GM19455 (cell line): ENCODE measurements at regions not wholly inside any gene's neighbourhood (a gene's known extent, or its start where the extent isn't known, plus 50 kb on each side); places are given as distances from the start of the nearest gene placed in this dataset.
A peak's percentile ranks its signal among the peaks of the same experiment; 100 is the strongest.
"Not testable (repeated sequence)": the region's sequence is repeated elsewhere in the genome, so short reads cannot be mapped to it uniquely, and the experiment has no call there.

Source experiments
- ATAC-seq: cut with Tn5 transposase; IDR thresholded peaks from one replicate; pipeline ENCODE4 v1.9.1; 2021; ENCODE audit not compliant: unreplicated experiment

DNA sequence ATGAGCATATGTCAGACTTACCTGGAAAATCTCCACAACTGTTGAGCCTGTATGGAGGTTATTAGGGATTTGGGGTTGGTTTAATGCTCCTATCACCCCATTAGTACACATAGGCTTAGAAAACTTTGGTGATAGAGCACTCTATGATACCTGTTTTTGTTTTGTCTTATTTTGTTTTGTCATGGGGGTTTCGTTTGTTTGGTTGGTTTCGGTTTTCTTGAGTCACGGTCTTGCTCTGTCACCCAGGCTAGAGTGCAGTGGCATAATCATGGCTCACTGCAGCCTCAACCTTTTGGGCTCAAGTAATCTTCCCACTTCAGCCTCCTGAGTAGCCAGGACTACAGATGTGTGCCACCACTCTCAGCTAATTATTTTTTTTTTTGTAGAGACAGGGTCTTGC is 70.0 kb downstream of the MZT1 start:
- peak; percentile 57 for ATAC-seq

DNA sequence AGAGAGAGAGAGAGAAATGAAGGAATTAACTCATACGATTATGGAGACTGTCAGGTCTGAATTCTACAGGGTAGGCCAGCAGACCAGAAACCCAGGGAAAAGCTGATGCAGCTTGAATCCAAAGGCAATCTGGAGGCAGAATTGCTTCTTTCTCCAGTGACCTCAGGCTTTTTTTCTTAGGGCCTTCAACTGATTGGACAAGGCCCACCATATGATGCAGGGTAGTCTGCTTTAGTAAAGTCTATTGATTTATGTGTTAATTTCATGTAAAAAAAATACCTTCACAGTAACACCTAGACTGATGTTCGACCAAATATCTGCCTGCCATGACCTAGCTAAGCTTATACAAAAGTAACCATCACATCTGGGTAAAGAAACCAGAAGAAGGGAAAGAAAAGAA is 71.1 kb downstream of the MZT1 start:
- ATAC-seq, result no peak

DNA sequence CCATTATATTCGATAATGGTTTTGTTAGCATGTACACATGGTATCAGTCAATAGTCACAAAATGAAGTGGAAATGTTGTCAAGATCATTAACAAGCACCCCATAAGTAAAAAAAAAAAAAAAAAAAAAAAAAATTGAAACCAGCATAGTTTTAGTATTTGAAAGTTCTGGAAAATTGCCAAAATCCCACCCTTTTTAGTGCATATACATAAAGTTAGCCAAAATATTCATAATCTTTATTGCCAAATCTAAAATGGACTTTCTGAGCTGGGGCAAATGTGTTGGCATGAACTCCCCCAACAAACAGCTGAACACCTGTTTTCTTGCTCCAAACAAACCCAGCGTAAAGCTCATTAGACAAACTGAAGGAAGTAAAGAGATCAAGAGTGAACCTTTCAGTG is 73.9 kb downstream of the MZT1 start:
- no peak for ATAC-seq

DNA sequence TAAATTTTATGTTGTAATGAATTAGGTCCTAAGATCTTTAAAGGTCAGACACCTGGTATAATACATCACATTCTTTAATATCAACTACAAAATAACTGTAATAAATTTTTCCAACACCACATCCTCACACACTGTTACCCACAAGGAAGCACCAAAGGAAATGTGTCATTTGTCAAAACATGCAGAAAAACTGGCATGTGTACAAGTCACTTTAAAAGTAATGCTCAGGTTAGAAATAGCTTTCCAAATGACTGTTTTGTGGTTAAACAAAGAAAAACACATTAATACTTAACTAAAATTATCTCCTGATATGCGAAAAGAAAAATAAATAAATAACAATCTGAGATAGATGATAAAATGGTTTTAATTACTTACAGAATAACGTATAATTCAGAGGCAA is 74.7 kb downstream of the MZT1 start:
- no peak for ATAC-seq

DNA sequence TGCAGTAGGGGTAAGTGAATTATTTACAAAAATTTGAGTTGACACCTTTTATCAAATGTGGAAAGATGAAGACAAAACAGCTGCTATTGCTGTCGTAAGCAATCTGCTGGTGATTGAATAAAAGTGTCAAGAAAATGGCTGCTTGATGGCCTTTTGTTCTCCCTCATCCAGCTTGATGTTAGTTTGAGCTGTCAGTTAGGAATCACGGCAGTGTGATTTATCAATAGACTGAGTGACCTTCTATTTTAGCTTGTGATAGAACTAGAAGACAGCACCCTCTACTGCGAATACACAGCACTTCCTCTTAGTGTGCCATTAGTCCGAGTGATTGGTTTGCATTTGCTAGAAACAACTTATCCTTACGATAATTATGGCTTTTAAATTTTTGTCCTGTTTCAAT is 76.3 kb downstream of the MZT1 start:
- ATAC-seq, result no peak

DNA sequence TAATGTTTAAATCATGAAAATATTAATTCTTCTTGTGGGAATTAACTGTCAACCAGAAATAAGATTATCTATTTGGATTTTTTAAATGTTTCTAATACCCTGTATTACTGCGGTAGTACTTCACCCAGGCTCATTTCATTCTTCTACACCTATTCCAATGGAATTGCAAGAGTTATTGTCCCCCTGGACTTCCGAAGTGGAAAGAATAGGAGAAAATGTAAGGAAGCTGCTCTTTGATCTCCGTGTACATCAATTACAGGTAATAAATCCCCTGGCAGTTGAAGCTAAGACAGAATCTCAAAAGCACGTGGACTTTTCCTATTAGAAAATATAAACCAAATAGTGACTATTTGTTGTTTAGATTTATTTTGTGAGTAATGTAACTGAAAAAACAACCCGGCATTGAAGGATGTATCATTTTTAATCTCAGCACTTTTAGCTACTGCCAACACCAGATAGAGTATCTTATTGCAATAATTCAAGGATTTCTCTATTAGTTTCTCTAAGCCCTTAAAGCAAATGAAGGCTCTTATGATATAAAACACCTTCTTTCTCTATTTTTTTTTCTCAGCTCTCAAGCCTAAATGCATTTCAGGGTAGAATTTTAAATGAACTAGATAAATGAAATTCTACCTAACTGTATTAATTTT is 77.3 kb downstream of the MZT1 start:
- ATAC-seq, result no peak

DNA sequence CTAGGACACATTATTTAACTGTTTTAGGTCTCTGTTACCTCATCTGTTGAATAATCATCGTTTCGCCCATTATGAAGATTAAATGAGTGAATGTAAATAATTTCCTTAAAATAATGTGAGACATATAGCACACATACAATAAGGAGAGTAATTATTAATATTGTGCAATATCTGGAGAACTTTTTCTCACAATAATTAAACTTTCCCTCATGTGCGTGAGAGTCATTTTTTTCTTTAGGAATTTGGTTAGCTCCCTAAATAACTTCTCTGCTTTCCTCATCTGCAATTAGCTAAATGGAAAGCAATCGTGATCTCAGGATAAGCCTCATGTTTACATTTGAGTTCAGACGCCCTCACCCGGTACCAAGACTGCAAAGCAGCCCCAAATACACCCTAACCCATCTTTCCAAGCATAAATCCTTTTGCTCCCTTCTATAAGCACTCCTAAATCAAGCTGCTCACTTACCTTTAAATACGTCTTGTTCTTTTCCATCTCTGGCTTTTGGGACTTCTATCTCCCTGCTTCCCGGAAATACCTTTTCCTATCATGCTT is 78.8 kb downstream of the MZT1 start:
- ATAC-seq, result no peak

DNA sequence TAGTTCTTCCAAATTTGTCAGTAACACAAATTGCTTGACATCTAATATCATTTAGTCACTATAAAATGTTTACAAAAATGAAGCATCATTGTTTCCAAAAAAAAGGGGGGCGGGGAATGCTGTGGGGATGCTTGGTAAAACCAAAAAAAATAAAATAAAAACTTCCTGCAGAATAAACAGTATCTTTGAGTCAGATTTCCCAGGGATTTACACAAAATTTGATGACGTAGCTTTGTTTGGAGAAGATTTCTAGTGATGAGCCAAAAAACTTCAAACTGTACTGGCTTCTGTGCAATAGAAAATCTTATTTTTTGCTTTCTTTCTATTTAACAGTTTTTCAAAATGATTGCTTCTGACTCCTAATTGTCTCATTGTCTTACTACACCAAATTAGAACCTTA is 80.0 kb downstream of the MZT1 start:
- no peak for ATAC-seq

DNA sequence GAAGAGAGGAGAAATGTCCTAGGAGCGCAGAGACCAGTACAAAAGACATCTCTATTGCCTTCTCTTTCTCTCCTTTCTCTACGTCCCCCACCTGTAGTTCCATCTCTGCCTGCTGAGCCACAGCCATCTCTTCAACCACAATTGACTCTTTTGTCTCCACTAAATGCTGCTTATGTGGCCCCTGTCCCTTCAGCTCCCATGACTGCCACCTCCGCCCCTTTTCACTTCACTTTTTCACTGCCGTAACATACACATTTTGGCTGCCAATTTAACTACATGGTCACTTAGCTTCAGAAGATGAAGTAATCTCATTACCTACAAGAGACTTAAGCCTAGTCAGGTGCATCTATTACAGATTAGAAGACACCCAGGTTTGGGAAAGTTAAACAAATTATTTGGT is 81.9 kb downstream of the MZT1 start:
- no peak for ATAC-seq

DNA sequence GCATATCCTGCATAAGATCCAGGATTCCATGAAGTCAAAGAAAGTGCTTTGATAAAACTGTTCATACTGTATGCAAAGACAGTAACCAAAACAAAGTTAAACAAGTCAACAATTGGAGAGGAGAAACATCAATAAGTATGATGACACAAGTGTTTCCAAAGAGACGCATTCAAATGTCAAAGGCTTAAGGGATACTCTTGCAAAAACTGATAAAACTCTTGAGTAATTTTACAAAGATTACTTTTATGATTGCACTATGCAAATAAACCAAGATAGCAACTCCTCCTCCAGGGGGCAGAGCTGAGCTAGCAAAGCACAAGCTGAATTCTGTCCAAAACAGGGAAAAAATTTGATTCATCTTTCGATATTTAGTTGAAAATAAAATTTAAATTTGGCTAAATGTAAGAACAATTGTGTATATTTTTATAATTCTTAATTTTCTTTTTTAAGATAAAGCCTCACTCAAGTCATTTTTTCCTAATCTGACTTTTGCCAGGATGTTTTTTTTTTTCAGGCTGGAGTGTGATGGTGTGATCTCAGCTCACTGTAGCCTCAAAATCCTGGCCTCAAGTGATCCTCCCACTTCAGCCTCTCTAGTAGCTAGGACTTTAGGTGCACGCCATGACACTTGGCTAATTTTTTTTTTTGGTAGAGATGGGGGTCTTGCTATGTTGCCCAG is 84.0 kb downstream of the MZT1 start:
- ATAC-seq, result no peak

DNA sequence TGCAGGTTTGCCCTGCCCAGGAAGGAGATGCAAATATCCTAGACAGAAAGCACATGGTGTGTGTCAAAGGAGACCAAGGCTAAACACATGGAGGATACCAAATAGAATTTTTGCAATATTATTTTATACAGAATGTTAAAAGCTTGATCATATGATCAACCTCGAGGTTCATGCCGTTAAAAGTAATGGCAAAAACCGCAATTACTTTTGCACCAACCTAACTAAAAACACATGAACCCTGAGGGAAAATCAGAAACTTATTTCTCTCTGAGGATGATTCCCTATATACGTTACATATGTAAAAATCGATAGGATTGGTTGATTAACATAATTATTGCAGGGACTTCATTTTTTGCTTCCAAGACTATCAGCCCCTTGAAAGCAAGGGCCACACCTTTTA is 88.1 kb downstream of the MZT1 start:
- no peak for ATAC-seq

DNA sequence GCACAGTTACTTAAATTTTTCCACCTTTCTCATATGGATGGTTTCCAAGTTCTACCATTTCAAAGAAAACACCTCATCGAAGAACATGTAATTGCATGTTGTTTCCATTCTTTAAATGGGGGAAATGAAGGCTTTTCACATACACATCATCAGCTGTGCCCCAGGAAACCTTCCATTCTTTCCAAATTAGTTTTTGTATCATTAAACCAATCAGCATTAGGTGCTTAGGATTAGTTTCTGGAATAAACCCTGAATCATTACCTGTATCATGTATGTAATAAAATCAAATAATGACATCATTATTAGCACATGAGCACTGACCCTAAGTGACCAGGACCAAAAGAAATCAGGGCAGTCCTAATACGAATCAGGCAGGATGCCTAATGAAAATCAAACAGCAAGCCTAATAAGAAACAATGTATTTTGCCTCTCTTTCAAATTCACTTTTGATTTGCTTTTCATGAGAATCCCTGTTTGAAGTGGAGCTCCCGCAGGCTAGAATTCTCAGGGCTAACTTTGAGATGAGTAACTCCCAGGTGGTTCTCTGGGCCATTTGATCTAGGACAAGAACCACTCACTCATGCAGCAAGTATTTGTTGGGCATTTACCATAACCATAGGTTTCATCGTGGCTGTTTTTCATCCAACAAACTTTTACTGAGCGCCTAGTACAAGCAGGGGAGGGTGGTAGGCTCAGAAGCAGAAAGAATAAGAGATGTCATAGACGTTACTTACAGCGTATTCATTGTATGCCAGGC is 89.2 kb downstream of the MZT1 start:
- no peak for ATAC-seq

DNA sequence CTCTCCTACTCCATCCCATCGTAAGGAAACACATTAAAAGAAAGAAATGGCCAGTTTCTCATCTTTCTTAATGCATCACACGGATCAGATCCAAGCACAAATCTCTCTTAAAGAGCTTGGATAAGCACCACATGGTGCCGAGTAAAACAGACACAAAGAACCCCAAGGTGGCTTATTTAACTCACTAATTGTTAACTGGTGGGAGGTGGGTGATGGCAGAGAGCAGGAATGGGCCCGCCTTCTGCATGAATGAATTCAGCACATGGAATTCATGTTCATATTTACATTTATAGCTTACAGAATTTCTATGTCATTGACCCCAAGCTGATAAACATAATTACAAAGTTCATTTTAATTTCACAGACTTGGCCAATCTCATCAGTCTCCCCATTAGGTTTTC is 89.9 kb downstream of the MZT1 start:
- no peak for ATAC-seq

DNA sequence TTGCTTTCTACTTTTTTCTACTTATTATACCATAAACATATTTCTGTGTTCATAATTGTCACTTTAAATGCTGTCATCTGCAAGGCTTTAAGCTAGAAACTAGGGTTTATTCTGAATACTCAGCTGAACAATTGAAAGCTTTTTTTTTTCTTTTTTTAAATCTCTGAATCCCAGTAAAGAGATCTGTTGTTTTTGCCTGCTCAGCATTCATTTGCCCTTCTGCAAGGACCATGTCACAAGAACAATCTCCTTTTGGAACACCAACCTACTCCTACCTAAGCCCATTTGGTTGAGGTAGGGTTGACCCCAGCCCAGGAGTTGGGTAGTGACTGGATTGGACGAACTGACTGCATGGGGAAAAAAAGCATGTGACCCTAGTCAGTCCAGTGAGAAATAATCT is 92.6 kb downstream of the MZT1 start:
- ATAC-seq, result no peak

DNA sequence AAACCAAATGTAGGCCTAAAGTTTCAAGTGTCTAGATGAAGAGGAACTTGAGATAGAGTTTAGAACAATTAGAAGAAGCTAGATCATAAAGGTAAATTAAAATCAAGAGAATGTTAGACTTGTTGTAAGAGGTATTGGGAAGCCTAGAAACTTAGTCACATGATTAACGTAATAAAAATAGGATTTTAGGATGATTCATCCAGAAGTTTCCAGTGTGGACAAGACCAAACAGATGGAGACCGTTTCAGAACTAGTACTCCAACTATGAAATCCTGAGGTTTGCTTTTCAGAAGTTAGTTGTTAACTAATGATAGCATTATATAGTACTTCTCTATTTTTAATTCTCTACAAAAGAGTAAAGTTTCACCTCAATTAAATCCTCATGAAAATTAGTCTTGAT is 104.9 kb downstream of the MZT1 start:
- no peak for ATAC-seq

DNA sequence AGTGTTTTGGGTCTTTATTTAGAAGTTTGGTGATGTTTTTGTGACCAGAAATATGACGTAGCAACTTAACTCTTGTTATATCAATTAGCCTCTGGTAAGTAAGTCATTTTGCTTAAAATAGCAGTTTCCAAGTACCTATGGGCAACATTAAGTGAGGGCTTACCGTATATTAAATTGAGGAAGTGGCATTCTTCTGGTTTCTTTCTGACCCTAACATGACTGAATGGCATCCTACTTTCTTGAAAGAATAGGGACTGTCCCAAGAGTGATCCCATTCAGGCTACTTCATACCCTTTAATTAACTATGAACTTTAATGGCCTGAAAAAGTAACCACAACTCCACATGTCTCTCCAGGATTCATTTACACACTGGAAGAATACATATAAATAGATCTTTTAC is 106.6 kb downstream of the MZT1 start:
- no peak for ATAC-seq

DNA sequence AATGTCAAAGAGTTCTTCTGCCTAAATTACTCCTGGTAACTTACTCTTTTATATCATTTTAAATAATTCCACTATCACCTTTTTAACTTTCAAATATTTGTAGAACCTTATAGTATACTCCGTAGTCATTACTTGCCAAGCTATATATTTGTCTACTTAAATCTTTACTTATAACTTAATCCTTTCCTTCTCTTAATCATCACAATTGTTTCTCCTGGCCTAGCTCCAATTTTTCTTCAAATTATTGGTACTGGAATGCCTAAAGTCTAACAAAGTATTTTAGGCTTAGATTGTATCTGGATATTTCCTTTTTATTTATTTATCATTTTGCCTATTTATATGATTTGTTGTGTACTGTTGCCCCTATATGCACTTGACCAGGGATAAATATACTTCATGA is 109.5 kb downstream of the MZT1 start:
- no peak for ATAC-seq

DNA sequence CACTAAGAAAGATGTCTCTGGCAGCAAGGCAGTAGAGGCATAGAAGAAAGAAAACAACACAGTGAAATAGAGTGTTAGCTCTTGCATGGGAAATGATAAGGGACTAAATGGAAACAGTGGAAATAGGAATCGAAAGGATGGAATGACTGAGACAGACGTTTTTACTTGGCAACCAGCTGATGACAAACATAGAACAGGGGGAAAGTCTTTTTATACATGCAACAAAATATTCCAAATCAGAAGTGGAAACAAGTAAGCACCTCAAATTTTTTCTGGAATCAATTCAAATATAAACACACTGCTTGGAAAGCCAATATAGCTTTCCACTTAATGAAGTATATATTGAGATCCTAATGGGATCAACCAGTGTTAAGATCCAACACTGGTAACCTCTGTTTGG is 110.2 kb downstream of the MZT1 start:
- no peak for ATAC-seq

DNA sequence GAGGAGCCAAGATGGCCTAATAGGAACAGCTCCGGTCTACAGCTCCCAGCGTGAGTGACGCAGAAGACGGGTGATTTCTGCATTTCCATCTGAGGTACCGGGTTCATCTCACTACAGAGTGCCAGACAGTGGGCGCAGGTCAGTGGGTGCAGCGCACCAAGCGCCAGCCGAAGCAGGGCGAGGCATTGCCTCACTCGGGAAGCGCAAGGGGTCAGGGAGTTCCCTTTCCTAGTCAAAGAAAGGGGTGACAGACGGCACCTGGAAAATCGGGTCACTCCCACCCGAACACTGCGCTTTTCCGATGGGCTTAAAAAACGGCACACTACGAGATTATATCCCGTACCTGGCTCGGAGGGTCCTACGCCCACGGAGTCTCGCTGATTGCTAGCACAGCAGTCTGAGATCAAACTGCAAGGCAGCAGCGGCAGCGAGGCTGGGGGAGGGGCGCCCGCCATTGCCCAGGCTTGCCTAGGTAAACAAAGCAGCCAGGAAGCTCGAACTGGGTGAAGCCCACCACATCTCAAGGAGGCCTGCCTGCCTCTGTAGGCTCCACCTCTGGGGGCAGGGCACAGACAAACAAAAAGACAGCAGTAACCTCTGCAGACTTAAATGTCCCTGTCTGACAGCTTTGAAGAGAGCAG is 117.1 kb downstream of the MZT1 start:
- not testable (repeated sequence) for ATAC-seq

DNA sequence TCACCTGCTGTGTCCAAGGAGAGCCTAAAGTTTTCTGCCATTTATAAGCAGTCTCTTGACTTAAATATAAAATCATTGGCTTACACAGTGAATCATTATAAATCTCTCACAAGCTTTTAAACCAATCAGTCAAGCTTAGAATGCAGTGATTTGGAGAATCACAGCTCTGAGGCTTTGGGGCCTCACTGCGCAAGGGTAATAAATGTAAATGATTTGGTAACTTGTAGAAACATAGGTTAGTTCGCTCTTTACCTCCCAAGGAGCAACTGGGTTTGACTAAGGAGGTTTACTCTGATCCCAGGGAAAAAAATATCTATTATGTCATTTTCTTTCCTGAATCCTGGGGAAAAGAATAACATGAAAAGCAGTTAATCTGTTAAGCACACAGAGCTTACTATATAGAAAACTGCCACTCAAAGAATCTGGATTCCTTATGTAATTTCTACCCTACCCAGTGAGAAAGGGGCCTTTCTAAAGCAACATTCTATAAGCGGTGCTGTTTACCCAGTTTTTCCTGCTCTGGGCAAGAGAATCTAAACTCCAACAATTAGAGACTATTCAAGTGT is 128.2 kb downstream of the MZT1 start:
- no peak for ATAC-seq

DNA sequence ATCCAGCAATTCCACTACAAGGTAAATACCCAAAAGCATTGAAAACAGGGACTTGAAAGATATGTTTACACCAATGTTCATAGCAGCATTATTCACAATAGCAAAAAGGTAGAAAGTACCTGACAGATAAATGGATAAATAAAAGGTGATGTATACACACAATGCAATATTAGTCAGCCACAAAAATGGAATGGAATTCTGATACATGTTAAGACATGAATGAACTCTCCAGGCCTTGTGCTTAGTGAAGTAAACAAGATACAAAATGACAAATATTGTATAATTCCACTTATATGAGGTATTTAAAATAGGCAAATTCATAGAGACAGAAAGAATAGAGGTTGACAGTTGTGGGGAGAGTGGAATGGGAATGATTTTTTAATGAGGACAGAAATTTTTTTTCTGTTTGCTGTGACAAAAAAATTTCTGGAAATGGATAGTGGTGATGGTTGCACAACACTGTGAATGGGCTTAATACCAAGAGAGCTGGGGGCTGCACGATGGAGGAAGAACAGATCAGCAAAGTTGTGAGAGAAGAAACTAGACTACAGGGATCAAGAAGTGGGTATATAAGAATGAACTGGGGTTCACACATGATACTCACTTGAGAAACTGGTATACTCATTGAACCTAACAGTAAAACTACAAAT is 137.2 kb downstream of the MZT1 start:
- no peak for ATAC-seq
